ENCODE measurements at regions not wholly inside any gene's neighbourhood (a gene's known extent, or its start where the extent isn't known, plus 50 kb on each side); places are given as distances from the start of the nearest gene placed in this dataset.

DNA sequence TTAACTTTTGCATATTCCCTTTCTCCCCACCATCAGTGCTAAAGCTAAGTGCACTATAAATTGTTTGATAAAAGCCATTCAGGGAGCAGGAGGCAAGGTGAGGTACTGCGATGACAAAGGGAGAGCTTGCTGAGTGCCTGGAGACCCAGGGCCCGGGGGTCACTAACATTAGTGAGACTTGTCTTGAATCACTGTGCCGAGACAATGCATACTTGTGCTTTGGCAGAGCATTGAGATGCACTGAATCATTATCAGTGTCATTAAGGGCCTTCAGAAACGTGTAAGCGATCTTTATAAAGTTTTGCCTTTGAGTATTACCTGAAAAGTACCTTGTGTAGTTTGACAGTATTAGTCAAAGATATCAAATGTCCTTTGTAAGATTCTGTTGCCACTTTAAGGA is 447.5 kb downstream of the PCNX1 start:
- TF ChIP-seq, protein P1, sequence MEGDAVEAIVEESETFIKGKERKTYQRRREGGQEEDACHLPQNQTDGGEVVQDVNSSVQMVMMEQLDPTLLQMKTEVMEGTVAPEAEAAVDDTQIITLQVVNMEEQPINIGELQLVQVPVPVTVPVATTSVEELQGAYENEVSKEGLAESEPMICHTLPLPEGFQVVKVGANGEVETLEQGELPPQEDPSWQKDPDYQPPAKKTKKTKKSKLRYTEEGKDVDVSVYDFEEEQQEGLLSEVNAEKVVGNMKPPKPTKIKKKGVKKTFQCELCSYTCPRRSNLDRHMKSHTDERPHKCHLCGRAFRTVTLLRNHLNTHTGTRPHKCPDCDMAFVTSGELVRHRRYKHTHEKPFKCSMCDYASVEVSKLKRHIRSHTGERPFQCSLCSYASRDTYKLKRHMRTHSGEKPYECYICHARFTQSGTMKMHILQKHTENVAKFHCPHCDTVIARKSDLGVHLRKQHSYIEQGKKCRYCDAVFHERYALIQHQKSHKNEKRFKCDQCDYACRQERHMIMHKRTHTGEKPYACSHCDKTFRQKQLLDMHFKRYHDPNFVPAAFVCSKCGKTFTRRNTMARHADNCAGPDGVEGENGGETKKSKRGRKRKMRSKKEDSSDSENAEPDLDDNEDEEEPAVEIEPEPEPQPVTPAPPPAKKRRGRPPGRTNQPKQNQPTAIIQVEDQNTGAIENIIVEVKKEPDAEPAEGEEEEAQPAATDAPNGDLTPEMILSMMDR (IDR thresholded peaks at IDR 0.05; ENCODE audit: borderline replicate concordance, extremely low read depth, low read length, poor library complexity, severe bottlenecking) = no peak
- no peak for TF ChIP-seq EZH2 (IDR thresholded peaks at IDR 0.05; ENCODE audit: borderline replicate concordance, low read depth, low read length, severe bottlenecking)

Data from DND-41 (cell line).